T-helper 2 cell treated with Interferon-gamma antibody and Interleukin-4, amounts not matched to agents 100 ng/mL and 5 ng/mL, for 36 hours (primary cell): ENCODE measurements at regions not wholly inside any gene's neighbourhood (a gene's known extent, or its start where the extent isn't known, plus 50 kb on each side); places are given as distances from the start of the nearest gene placed in this dataset.

ENCODE experiments used
- intact Hi-C: fragments of 100-400 bp; cut with micrococcal nuclease; formaldehyde crosslinking; loops from one replicate; pipeline ENCODE4 v1.15.1; 2023

- intact Hi-C loops, result no loop called here
Measured at GRCh38 chr6:166754218-166755030, 127.4 kb upstream of the RPS6KA2 start.

- intact Hi-C loops, result no loop called here
Measured at GRCh38 chr6:166752928-166753721, 126.1 kb upstream of the RPS6KA2 start.

GRCh38 chr6:166752097-166752496, 125.0 kb upstream of the RPS6KA2 start:
- intact Hi-C loops, result no loop called here

GRCh38 chr6:166751051-166751595, 124.1 kb upstream of the RPS6KA2 start:
- intact Hi-C loops, result no loop called here

- intact Hi-C loops, result no loop called here
Measured at GRCh38 chr6:166750108-166750793, 123.2 kb upstream of the RPS6KA2 start.

- intact Hi-C loops, result no loop called here
Measured at GRCh38 chr6:166749666-166750065, 122.6 kb upstream of the RPS6KA2 start.

- intact Hi-C loops, result no loop called here
Measured at GRCh38 chr6:166747644-166748595, 120.9 kb upstream of the RPS6KA2 start.

- intact Hi-C loops, result no loop called here
Measured at GRCh38 chr6:166745801-166746668, 119.0 kb upstream of the RPS6KA2 start.

- intact Hi-C loops, result no loop called here
Measured at GRCh38 chr6:166744223-166745134, 117.4 kb upstream of the RPS6KA2 start.

GRCh38 chr6:166743406-166744222, 116.6 kb upstream of the RPS6KA2 start:
- intact Hi-C loops, result no loop called here

GRCh38 chr6:166742981-166743380, 115.9 kb upstream of the RPS6KA2 start:
- intact Hi-C loops, result no loop called here

- intact Hi-C loops, result no loop called here
Measured at GRCh38 chr6:166739976-166740318, 112.9 kb upstream of the RPS6KA2 start.

GRCh38 chr6:166739117-166739975, 112.3 kb upstream of the RPS6KA2 start:
- intact Hi-C loops, result no loop called here

GRCh38 chr6:166738386-166739116, 111.5 kb upstream of the RPS6KA2 start:
- intact Hi-C loops, result no loop called here

GRCh38 chr6:166737261-166737660, 110.2 kb upstream of the RPS6KA2 start:
- intact Hi-C loops, result no loop called here

- intact Hi-C loops, result no loop called here
Measured at GRCh38 chr6:166736634-166737033, 109.6 kb upstream of the RPS6KA2 start.
